ENCODE measurements at regions not wholly inside any gene's neighbourhood (a gene's known extent, or its start where the extent isn't known, plus 50 kb on each side); places are given as distances from the start of the nearest gene placed in this dataset.

- TF ChIP-seq POLR2A (IDR thresholded peaks at IDR 0.05; ENCODE audit: low read length) (no peak), GATA1 (IDR thresholded peaks at IDR 0.05; ENCODE audit: low read depth, low read length) (no peak)
Observed at GRCh38 chr2:59462422-59463197, 1090.8 kb downstream of the BCL11A start.

GRCh38 chr2:59461127-59461526, 1092.3 kb downstream of the BCL11A start:
- no peak for DNase-seq

More at GRCh38 chr2:59462422-59463197, 1090.8 kb downstream of the BCL11A start:
- no peak for DNase-seq

GRCh38 chr2:59458800-59459199, 1094.7 kb downstream of the BCL11A start:
- TF ChIP-seq GATA1 (IDR thresholded peaks at IDR 0.05; ENCODE audit: low read depth, low read length) (no peak), POLR2A (IDR thresholded peaks at IDR 0.05; ENCODE audit: low read length) (no peak)

More at GRCh38 chr2:59461127-59461526, 1092.3 kb downstream of the BCL11A start:
- no peak for TF ChIP-seq GATA1 (IDR thresholded peaks at IDR 0.05; ENCODE audit: low read depth, low read length)
- TF ChIP-seq POLR2A (IDR thresholded peaks at IDR 0.05; ENCODE audit: low read length), result no peak

GRCh38 chr2:59456285-59456684, 1097.2 kb downstream of the BCL11A start:
- TF ChIP-seq POLR2A (IDR thresholded peaks at IDR 0.05; ENCODE audit: low read length) (no peak), GATA1 (IDR thresholded peaks at IDR 0.05; ENCODE audit: low read depth, low read length) (no peak)
- DNase-seq, result no peak

More at GRCh38 chr2:59458800-59459199, 1094.7 kb downstream of the BCL11A start:
- DNase-seq, result no peak

GRCh38 chr2:59449274-59449673, 1104.2 kb downstream of the BCL11A start:
- TF ChIP-seq GATA1 (IDR thresholded peaks at IDR 0.05; ENCODE audit: low read depth, low read length) (no peak), POLR2A (IDR thresholded peaks at IDR 0.05; ENCODE audit: low read length) (no peak)
- DNase-seq, result peak; percentile 1 to 9

GRCh38 chr2:59440491-59440890, 1113.0 kb downstream of the BCL11A start:
- TF ChIP-seq GATA1 (IDR thresholded peaks at IDR 0.05; ENCODE audit: low read depth, low read length) (no peak), POLR2A (IDR thresholded peaks at IDR 0.05; ENCODE audit: low read length) (no peak)
- no peak for DNase-seq

GRCh38 chr2:59435635-59436034, 1117.8 kb downstream of the BCL11A start:
- DNase-seq, result no peak
- TF ChIP-seq GATA1 (IDR thresholded peaks at IDR 0.05; ENCODE audit: low read depth, low read length) (no peak), POLR2A (IDR thresholded peaks at IDR 0.05; ENCODE audit: low read length) (no peak)

GRCh38 chr2:59428940-59429339, 1124.5 kb downstream of the BCL11A start:
- TF ChIP-seq GATA1 (IDR thresholded peaks at IDR 0.05; ENCODE audit: low read depth, low read length), result no peak
- TF ChIP-seq POLR2A (IDR thresholded peaks at IDR 0.05; ENCODE audit: low read length), result no peak

GRCh38 chr2:59427980-59428379, 1125.5 kb downstream of the BCL11A start:
- DNase-seq, result no peak
- no peak for TF ChIP-seq POLR2A (IDR thresholded peaks at IDR 0.05; ENCODE audit: low read length)
- TF ChIP-seq GATA1 (IDR thresholded peaks at IDR 0.05; ENCODE audit: low read depth, low read length), result no peak

More at GRCh38 chr2:59428940-59429339, 1124.5 kb downstream of the BCL11A start:
- no peak for DNase-seq

GRCh38 chr2:59425247-59425646, 1128.2 kb downstream of the BCL11A start:
- TF ChIP-seq POLR2A (IDR thresholded peaks at IDR 0.05; ENCODE audit: low read length) (no peak), GATA1 (IDR thresholded peaks at IDR 0.05; ENCODE audit: low read depth, low read length) (no peak)
- no peak for DNase-seq

GRCh38 chr2:59413751-59414570, 1139.5 kb downstream of the BCL11A start:
- TF ChIP-seq GATA1 (IDR thresholded peaks at IDR 0.05; ENCODE audit: low read depth, low read length), result no peak
- no peak for TF ChIP-seq POLR2A (IDR thresholded peaks at IDR 0.05; ENCODE audit: low read length)
- no peak for DNase-seq

- TF ChIP-seq POLR2A (IDR thresholded peaks at IDR 0.05; ENCODE audit: low read length) (no peak), GATA1 (IDR thresholded peaks at IDR 0.05; ENCODE audit: low read depth, low read length) (no peak)
Observed at GRCh38 chr2:59399126-59399525, 1154.3 kb downstream of the BCL11A start.

GRCh38 chr2:59398081-59398480, 1155.4 kb downstream of the BCL11A start:
- TF ChIP-seq POLR2A (IDR thresholded peaks at IDR 0.05; ENCODE audit: low read length) (no peak), GATA1 (IDR thresholded peaks at IDR 0.05; ENCODE audit: low read depth, low read length) (no peak)
- no peak for DNase-seq

More at GRCh38 chr2:59399126-59399525, 1154.3 kb downstream of the BCL11A start:
- no peak for DNase-seq

GRCh38 chr2:59395119-59395518, 1154.0 kb upstream of the FANCL start:
- TF ChIP-seq GATA1 (IDR thresholded peaks at IDR 0.05; ENCODE audit: low read depth, low read length) (no peak), POLR2A (IDR thresholded peaks at IDR 0.05; ENCODE audit: low read length) (no peak)

More at GRCh38 chr2:59395119-59395518, 1154.0 kb upstream of the FANCL start:
- no peak for DNase-seq
